ENCODE measurements at regions not wholly inside any gene's neighbourhood (a gene's known extent, or its start where the extent isn't known, plus 50 kb on each side); places are given as distances from the start of the nearest gene placed in this dataset.
A peak's percentile ranks its signal among the peaks of the same experiment; 100 is the strongest.
"Not testable (repeated sequence)": the region's sequence is repeated elsewhere in the genome, so short reads cannot be mapped to it uniquely, and the experiment has no call there.

GRCh38 chr17:6261466-6261865 lies 173.5 kb downstream of the AIPL1 start:
- Histone ChIP-seq H3K36me3 (ENCODE audit: control insufficient read depth, insufficient read depth, low read length) (no peaks in the 10 kb centered on the region), H3K9me3 (ENCODE audit: control insufficient read depth, low read length) (peaks cover 5% of the 10 kb centered on the region), H3K27ac (ENCODE audit: low read depth, low read length, severe bottlenecking) (no peak overlapping the region), H3K4me3 (ENCODE audit: extremely low read depth, insufficient read depth, low read length, poor library complexity, severe bottlenecking) (no peak overlapping the region), H3K4me1 (ENCODE audit: control insufficient read depth, insufficient read depth, low read length, poor library complexity, severe bottlenecking) (peaks cover 6% of the 10 kb centered on the region)
- WGBS, 2 experiments (ENCODE audit: insufficient coverage in 2 of 2): 40 to 48% methylated on average over 3 to 4 of the region's 6 CpGs

- Histone ChIP-seq H3K9me3 (ENCODE audit: control insufficient read depth, low read length) (no peaks in the 10 kb centered on the region), H3K4me1 (ENCODE audit: control insufficient read depth, insufficient read depth, low read length, poor library complexity, severe bottlenecking) (peaks cover 6% of the 10 kb centered on the region), H3K36me3 (ENCODE audit: control insufficient read depth, insufficient read depth, low read length) (no peaks in the 10 kb centered on the region), H3K27ac (ENCODE audit: low read depth, low read length, severe bottlenecking) (no peak overlapping the region), H3K4me3 (ENCODE audit: extremely low read depth, insufficient read depth, low read length, poor library complexity, severe bottlenecking) (no peak overlapping the region)
- 80 to 94% methylated on average over 4 to 5 of the region's 11 CpGs for WGBS, 2 experiments (ENCODE audit: insufficient coverage in 2 of 2)
Observed at GRCh38 chr17:6259899-6260298, 175.0 kb downstream of the AIPL1 start.

- 49 to 68% methylated on average over 6 to 7 of the region's 11 CpGs for WGBS, 2 experiments (ENCODE audit: insufficient coverage in 2 of 2)
- Histone ChIP-seq H3K4me3 (ENCODE audit: extremely low read depth, insufficient read depth, low read length, poor library complexity, severe bottlenecking) (no peak overlapping the region), H3K9me3 (ENCODE audit: control insufficient read depth, low read length) (no peaks in the 10 kb centered on the region), H3K27ac (ENCODE audit: low read depth, low read length, severe bottlenecking) (peak overlapping the region; percentile 90), H3K36me3 (ENCODE audit: control insufficient read depth, insufficient read depth, low read length) (no peaks in the 10 kb centered on the region), H3K4me1 (ENCODE audit: control insufficient read depth, insufficient read depth, low read length, poor library complexity, severe bottlenecking) (peaks cover 6% of the 10 kb centered on the region)
Observed at GRCh38 chr17:6257336-6257735, 177.6 kb downstream of the AIPL1 start.

GRCh38 chr17:6255322-6255721 lies 179.6 kb downstream of the AIPL1 start:
- Histone ChIP-seq H3K9me3 (ENCODE audit: control insufficient read depth, low read length) (no peaks in the 10 kb centered on the region), H3K27ac (ENCODE audit: low read depth, low read length, severe bottlenecking) (no peak overlapping the region), H3K36me3 (ENCODE audit: control insufficient read depth, insufficient read depth, low read length) (no peaks in the 10 kb centered on the region), H3K4me3 (ENCODE audit: extremely low read depth, insufficient read depth, low read length, poor library complexity, severe bottlenecking) (no peak overlapping the region), H3K4me1 (ENCODE audit: control insufficient read depth, insufficient read depth, low read length, poor library complexity, severe bottlenecking) (peaks cover 6% of the 10 kb centered on the region)

- Histone ChIP-seq H3K36me3 (ENCODE audit: control insufficient read depth, insufficient read depth, low read length) (no peaks in the 10 kb centered on the region), H3K4me3 (ENCODE audit: extremely low read depth, insufficient read depth, low read length, poor library complexity, severe bottlenecking) (no peak overlapping the region), H3K9me3 (ENCODE audit: control insufficient read depth, low read length) (no peaks in the 10 kb centered on the region), H3K4me1 (ENCODE audit: control insufficient read depth, insufficient read depth, low read length, poor library complexity, severe bottlenecking) (peaks cover 6% of the 10 kb centered on the region), H3K27ac (ENCODE audit: low read depth, low read length, severe bottlenecking) (no peak overlapping the region)
- 85 to 91% methylated on average over 4 to 5 of the region's 5 CpGs for whole genome bisulfite sequencing, 2 experiments (ENCODE audit: insufficient coverage in 2 of 2)
Observed at GRCh38 chr17:6254036-6254435, 180.9 kb downstream of the AIPL1 start.

- not testable (repeated sequence) for H3K4me3 ChIP-seq (ENCODE audit: extremely low read depth, insufficient read depth, low read length, poor library complexity, severe bottlenecking); H3K36me3 ChIP-seq (ENCODE audit: control insufficient read depth, insufficient read depth, low read length); H3K4me1 ChIP-seq (ENCODE audit: control insufficient read depth, insufficient read depth, low read length, poor library complexity, severe bottlenecking); H3K27ac ChIP-seq (ENCODE audit: low read depth, low read length, severe bottlenecking); H3K9me3 ChIP-seq (ENCODE audit: control insufficient read depth, low read length)
- WGBS, 2 experiments (ENCODE audit: insufficient coverage in 2 of 2): 60 to 94% methylated on average over 1 to 5 of the region's 5 CpGs
Observed at GRCh38 chr17:6251640-6252039, 181.5 kb downstream of the WSCD1 start.

GRCh38 chr17:6249732-6250131 lies 179.6 kb downstream of the WSCD1 start:
- Histone ChIP-seq H3K27ac (ENCODE audit: low read depth, low read length, severe bottlenecking) (no peak overlapping the region), H3K4me1 (ENCODE audit: control insufficient read depth, insufficient read depth, low read length, poor library complexity, severe bottlenecking) (no peaks in the 10 kb centered on the region), H3K36me3 (ENCODE audit: control insufficient read depth, insufficient read depth, low read length) (no peaks in the 10 kb centered on the region), H3K9me3 (ENCODE audit: control insufficient read depth, low read length) (no peaks in the 10 kb centered on the region), H3K4me3 (ENCODE audit: extremely low read depth, insufficient read depth, low read length, poor library complexity, severe bottlenecking) (no peak overlapping the region)
- 80 to 100% methylated on average over 2 of the region's 5 CpGs for WGBS, 2 experiments (ENCODE audit: insufficient coverage in 2 of 2)

GRCh38 chr17:6248061-6248460 lies 177.9 kb downstream of the WSCD1 start:
- Histone ChIP-seq H3K9me3 (ENCODE audit: control insufficient read depth, low read length) (no peaks in the 10 kb centered on the region), H3K36me3 (ENCODE audit: control insufficient read depth, insufficient read depth, low read length) (no peaks in the 10 kb centered on the region), H3K4me3 (ENCODE audit: extremely low read depth, insufficient read depth, low read length, poor library complexity, severe bottlenecking) (no peak overlapping the region), H3K27ac (ENCODE audit: low read depth, low read length, severe bottlenecking) (no peak overlapping the region), H3K4me1 (ENCODE audit: control insufficient read depth, insufficient read depth, low read length, poor library complexity, severe bottlenecking) (no peaks in the 10 kb centered on the region)
- WGBS, 2 experiments (ENCODE audit: insufficient coverage in 2 of 2): 87 to 96% methylated on average over 2 to 4 of the region's 4 CpGs

- no peak overlapping the region for H3K4me3 ChIP-seq (ENCODE audit: extremely low read depth, insufficient read depth, low read length, poor library complexity, severe bottlenecking)
- peaks cover 11% of the 10 kb centered on the region for H3K4me1 ChIP-seq (ENCODE audit: control insufficient read depth, insufficient read depth, low read length, poor library complexity, severe bottlenecking)
- H3K27ac ChIP-seq (ENCODE audit: low read depth, low read length, severe bottlenecking): no peak overlapping the region
- no peaks in the 10 kb centered on the region for H3K9me3 ChIP-seq (ENCODE audit: control insufficient read depth, low read length)
- WGBS, 2 experiments (ENCODE audit: insufficient coverage in 2 of 2): 80 to 98% methylated on average over 6 of the region's 8 CpGs
- H3K36me3 ChIP-seq (ENCODE audit: control insufficient read depth, insufficient read depth, low read length): no peaks in the 10 kb centered on the region
Observed at GRCh38 chr17:6245301-6246177, 175.4 kb downstream of the WSCD1 start.

GRCh38 chr17:6244796-6245195 lies 174.6 kb downstream of the WSCD1 start:
- Histone ChIP-seq H3K9me3 (ENCODE audit: control insufficient read depth, low read length) (no peaks in the 10 kb centered on the region), H3K27ac (ENCODE audit: low read depth, low read length, severe bottlenecking) (no peak overlapping the region), H3K36me3 (ENCODE audit: control insufficient read depth, insufficient read depth, low read length) (no peaks in the 10 kb centered on the region), H3K4me1 (ENCODE audit: control insufficient read depth, insufficient read depth, low read length, poor library complexity, severe bottlenecking) (peaks cover 12% of the 10 kb centered on the region), H3K4me3 (ENCODE audit: extremely low read depth, insufficient read depth, low read length, poor library complexity, severe bottlenecking) (no peak overlapping the region)
- 65 to 86% methylated on average over 2 to 4 of the region's 4 CpGs for WGBS, 2 experiments (ENCODE audit: insufficient coverage in 2 of 2)

- Histone ChIP-seq H3K27ac (ENCODE audit: low read depth, low read length, severe bottlenecking) (no peak overlapping the region), H3K4me3 (ENCODE audit: extremely low read depth, insufficient read depth, low read length, poor library complexity, severe bottlenecking) (no peak overlapping the region), H3K36me3 (ENCODE audit: control insufficient read depth, insufficient read depth, low read length) (no peaks in the 10 kb centered on the region), H3K4me1 (ENCODE audit: control insufficient read depth, insufficient read depth, low read length, poor library complexity, severe bottlenecking) (peaks cover 14% of the 10 kb centered on the region), H3K9me3 (ENCODE audit: control insufficient read depth, low read length) (no peaks in the 10 kb centered on the region)
- 60 to 91% methylated on average over 4 of the region's 5 CpGs for WGBS, 2 experiments (ENCODE audit: insufficient coverage in 2 of 2)
Observed at GRCh38 chr17:6244253-6244652, 174.1 kb downstream of the WSCD1 start.

Data from mesodermal cell (in vitro differentiated cells).